HEK293 (cell line): ENCODE measurements at regions not wholly inside any gene's neighbourhood (a gene's known extent, or its start where the extent isn't known, plus 50 kb on each side); places are given as distances from the start of the nearest gene placed in this dataset.

ENCODE experiments used
- CTCF ChIP-seq: fragments of 450-650 bp; formaldehyde crosslinking; IDR thresholded peaks from 2 replicates; pipeline ENCODE4 v1.5.1; 2016; ENCODE audit warnings: missing biosample characterization, missing genetic modification characterization
- REST ChIP-seq: fragments of 450-650 bp; formaldehyde crosslinking; IDR thresholded peaks from 2 replicates; pipeline ENCODE4 v1.5.1; 2016; ENCODE audit warnings: missing biosample characterization, missing genetic modification characterization
- SP2 ChIP-seq: fragments of 450-650 bp; formaldehyde crosslinking; IDR thresholded peaks from 2 replicates; pipeline ENCODE4 v1.5.1; 2016; ENCODE audit warnings: missing biosample characterization, missing genetic modification characterization
- ZBTB26 ChIP-seq: fragments of 450-650 bp; formaldehyde crosslinking; optimal IDR thresholded peaks from 2 replicates; pipeline ENCODE3; 2016; ENCODE audit warnings: missing biosample characterization, mild to moderate bottlenecking, missing genetic modification characterization
- ZNF280D ChIP-seq: fragments of 450-650 bp; formaldehyde crosslinking; IDR thresholded peaks from 2 replicates; pipeline ENCODE4 v1.5.1; 2016; ENCODE audit warnings: missing biosample characterization, missing genetic modification characterization
- ZNF292 ChIP-seq: fragments of 450-650 bp; formaldehyde crosslinking; IDR thresholded peaks from 2 replicates; pipeline ENCODE4 v1.5.1; 2016; ENCODE audit warnings: low read depth, missing biosample characterization, missing genetic modification characterization, borderline replicate concordance

GRCh38 chr9:94033383-94033782 lies 50.9 kb upstream of the PTPDC1 start:
- TF ChIP-seq REST (tag by site-specific recombination) (no peak), ZNF280D (tag by site-specific recombination) (no peak), CTCF (tag by site-specific recombination) (no peak), ZBTB26 (no peak), ZNF292 (tag by site-specific recombination) (no peak), SP2 (tag by site-specific recombination) (no peak)
